Left kidney (tissue), 1 donor: ENCODE measurements at regions not wholly inside any gene's neighbourhood (a gene's known extent, or its start where the extent isn't known, plus 50 kb on each side); places are given as distances from the start of the nearest gene placed in this dataset.
A peak's percentile ranks its signal among the peaks of the same experiment; 100 is the strongest.

ENCODE experiments used
- DNase-seq: peaks from one replicate; pipeline ENCODE4 v3.0.0-alpha.2; 2013

DNA sequence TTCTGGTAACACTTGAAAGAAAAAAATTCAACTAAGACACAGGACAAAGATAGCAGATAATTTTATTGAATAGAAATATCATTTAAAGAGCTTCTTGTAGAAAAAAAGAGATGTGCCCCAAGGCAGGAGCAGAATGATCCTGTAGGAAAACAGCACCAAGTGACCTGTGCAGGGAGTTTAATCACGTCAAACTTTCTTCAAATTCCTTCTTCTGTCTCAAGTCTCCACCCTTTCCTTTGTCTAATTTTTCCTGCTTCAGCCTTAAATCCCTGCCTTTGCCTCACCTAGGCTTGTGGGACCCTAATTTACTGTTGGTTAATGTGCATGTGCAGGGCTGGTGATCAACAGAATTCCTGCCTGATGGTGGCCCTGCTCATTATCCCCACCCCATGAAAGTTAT is 481.4 kb downstream of the IPMK start:
- DNase-seq, result no peak

DNA sequence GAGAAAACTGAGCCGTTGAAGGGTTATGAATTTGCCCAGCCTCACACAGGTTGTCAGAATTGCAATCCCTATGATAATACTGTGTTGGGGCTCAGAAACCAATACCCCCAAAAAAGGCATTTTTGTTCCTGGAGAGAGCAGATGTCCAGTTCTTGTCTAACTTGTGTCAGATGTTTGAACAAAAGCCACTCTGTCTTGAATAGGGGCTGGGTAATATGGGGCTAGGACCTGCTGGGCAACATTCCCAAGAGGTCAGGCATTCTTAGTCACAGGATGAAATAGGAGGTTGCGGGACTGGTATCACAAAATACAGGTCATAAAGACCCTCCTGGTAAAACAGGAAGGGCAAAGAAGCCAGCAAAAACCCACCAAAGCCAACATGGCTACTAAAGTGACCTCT is 482.1 kb downstream of the IPMK start:
- DNase-seq, result no peak

DNA sequence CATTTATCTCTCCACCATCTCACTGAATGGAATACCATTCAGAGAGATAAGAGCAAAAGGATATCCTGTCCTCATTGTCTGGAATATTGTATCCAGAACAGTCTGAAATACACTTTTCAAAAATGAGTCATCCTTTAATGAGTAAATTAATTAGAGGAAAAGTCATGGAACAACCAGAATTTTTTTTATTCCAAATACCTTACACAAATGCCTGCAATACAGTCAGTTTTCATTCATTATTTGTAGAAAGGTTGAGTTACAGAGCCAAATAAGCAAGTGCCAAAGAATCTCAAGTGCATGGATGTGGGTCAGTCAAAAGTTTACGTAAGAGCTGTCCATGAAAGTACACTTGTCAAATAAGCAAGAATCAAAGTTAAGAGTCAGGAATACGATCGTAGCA is 482.6 kb downstream of the IPMK start:
- no peak for DNase-seq

DNA sequence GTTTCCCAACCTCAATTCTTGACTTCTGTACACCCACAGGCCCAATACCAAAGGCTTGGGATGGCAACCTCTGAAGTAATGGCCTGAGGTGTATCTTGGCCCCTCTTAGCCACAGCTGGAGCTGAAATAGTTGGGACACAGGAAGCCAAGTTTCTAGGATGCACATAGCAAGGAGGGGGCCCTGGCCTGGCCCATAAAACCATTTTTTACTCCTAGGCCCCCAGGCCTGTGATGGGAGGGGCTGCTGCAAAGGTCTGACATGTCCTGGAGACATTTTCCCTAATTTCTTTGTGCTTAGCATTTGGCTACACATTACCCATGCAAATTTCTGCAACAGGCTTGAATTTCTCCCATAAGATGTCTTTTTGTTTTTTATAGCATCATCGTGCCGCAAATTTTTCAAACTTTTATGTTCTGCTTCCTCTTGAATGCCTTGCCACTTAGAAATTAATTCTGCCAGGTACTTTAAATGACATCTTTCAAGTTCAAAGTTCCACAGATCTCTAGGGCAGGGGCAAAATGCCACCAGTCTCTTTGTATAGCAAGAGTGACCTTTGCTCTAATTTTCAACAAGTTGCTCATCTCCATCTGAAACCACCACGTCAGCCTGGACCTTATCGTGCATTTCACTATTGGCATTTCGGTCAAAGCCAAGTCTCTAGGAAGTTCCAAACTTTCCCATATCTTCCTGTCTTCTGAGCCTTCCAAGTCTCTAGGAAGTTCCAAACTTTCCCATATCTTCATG is 490.8 kb downstream of the IPMK start:
- DNase-seq, result no peak

DNA sequence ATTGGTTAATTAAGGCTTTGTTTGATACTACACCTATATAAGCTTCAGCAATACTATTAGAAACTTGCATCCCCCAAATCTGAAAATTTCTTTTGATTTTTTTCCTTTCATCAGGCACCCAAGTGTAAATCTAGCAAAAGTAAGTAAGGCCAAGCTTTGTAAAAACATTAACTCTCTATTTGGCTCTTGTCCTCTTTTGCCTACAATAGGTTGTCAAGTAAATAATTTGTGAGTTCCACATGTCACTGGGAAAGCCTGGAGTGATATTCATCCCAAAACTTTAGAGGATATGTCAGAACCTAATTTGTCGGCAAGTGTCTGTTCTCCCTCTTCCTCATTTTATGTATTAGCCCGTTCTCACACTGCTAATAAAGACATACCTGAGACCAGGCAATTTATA is 492.4 kb downstream of the IPMK start:
- no peak for DNase-seq

- no peak for DNase-seq
Measured at GRCh38 chr10:57769298-57769697, 498.4 kb downstream of the IPMK start.

DNA sequence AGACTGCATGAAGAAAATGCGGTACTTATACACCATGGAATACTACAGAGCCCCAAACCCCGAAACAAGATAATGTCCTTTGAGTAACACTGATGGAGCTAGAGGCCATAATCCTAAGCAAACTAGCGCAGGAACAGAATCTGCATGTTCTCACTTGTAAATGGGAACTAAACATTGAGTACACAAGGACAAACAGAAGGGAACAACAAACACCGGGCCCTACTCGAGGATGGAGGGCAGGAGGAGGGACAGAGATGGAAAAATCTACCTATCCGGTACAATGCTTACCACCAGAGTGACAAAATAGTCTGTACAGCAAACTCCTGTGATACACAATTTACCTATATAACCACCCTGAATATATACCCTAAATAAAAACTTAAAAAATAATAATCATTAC is 507.9 kb downstream of the IPMK start:
- DNase-seq, result no peak

- DNase-seq, result no peak
Measured at GRCh38 chr10:57754803-57755202, 512.9 kb downstream of the IPMK start.

- DNase-seq, result no peak
Measured at GRCh38 chr10:57743711-57744110, 524.0 kb downstream of the IPMK start.

- no peak for DNase-seq
Measured at GRCh38 chr10:57741751-57742150, 525.9 kb downstream of the IPMK start.

DNA sequence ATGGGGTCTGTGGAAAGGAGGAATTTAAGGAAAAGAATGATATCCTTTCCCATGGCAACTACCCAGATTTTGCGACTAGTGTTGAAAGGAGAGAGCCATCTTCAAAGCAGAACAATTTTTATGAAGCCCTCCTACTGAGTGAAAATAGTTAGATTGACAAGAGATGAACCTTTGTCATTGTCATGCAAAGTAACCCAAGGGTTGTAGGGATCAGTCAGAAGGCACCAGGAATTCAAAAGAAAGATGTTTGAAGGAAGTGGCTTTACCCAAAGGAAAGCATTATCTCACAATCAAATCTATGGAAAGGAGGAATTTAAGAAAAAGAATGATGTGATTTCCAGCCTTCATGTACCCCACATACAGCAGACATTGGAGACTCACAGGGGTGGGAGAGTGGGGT is 544.4 kb downstream of the IPMK start:
- DNase-seq, result no peak

- DNase-seq, result peak; percentile 0
Measured at GRCh38 chr10:57716884-57717283, 550.8 kb downstream of the IPMK start.

DNA sequence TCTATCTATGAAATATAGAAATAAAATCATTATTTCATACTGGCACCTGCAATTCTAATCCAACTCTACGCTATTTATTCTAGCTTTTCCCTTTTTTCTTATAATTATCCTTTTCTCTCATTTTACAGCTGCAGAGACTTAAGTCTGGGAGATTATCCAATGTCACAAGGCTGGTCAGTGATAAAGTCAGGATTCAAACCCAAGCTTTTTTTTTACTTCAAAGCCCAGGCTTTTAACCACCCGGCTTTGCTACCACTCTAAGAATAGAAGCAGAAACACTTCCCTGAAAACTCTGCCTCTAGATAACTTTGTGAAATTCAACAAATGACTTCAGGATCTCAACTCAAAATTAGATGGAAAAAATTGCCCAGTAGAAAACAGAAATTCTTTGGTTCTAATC is 552.5 kb downstream of the IPMK start:
- DNase-seq, result no peak

DNA sequence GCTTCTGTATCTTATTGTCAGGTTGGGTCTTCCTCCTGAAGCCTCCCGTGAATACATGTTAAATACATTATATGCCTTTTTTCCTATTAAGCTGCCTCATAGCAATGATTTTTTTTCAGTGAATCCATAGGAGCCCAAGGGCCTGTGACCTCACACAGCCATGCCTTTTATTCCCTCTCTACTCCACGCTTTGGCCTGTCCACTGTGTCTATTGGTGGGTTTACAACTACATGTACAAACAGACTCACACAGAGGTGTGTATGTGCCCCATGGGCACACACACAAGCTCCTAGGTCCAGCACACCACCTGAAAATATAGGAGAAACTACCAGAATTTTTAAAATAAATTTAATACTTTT is 560.4 kb downstream of the IPMK start:
- no peak for DNase-seq

DNA sequence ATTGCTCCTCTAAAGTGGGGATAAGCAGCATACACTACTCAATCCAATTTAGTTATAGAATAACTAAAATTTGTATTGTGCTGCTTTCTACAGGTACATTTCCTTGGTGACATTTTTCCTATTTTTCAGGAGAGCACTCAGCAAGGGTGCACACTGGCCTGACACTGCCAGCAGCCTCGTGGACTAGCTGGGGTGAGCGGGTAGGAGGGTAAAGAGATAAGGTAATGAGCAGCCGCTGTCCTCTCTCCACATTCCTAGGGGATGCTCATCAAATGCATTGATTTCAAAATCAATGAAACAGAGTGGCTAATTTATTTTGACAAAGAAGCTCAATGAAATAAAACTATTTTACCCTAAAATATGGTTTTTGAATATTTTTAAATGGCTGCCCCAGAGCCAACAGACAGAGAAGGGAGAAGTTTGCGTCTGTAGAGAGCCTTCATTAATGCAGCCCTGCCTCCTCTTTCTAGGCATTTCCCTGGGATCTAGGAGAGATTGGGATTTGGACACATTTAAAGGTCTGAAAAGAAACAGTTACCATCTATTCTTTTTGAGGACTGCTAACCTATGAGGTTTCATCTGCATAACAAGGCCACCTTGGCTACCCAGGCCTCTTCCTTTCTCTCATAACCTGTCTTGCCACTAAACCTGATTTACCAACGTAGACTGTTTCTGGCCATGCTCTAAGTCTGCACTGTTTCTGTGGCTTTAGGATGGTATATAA is 561.0 kb downstream of the IPMK start:
- DNase-seq, result no peak

DNA sequence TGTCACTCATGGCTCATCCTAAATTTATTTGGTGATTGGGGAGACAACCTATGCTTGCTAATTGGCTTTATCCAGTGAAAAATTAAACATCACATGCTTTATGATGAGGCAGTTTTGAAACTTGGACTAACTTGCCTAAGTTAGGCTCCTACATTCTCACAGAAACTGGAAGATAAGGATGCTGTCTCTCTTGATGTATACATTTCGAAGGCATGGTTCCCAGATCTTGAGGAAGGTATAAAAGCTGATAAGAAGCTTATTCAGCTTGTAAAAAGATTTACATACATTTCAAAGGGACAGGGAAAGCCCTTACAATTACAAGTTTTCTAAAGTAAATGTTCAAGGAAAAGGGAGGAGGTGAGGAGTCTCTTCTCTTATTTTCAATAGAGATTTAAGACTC is 561.7 kb downstream of the IPMK start:
- DNase-seq, result no peak

GRCh38 chr10:57699944-57700343 is 567.8 kb downstream of the IPMK start:
- peak; percentile 0 for DNase-seq

DNA sequence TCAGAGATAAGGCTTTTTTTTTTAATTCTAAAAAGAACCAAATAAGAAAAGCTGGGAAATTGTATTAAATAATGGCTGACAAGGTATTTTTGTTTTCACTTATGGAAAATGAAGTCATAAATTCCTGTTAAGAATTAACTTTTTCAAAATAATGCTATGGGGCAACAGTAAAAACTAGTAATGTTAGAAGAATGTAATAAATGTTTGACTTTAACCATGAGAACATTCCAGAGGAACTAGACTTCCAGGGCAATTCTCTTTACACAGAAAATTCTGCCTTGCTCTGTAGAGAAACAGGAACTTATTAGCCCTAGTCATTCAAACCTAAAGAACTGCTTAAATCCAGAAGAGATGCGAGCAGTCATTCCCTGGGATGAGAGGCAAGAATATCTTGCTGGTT is 571.1 kb downstream of the IPMK start:
- peak; percentile 13 for DNase-seq

- no peak for DNase-seq
Measured at GRCh38 chr10:57694956-57695608, 572.6 kb downstream of the IPMK start.

DNA sequence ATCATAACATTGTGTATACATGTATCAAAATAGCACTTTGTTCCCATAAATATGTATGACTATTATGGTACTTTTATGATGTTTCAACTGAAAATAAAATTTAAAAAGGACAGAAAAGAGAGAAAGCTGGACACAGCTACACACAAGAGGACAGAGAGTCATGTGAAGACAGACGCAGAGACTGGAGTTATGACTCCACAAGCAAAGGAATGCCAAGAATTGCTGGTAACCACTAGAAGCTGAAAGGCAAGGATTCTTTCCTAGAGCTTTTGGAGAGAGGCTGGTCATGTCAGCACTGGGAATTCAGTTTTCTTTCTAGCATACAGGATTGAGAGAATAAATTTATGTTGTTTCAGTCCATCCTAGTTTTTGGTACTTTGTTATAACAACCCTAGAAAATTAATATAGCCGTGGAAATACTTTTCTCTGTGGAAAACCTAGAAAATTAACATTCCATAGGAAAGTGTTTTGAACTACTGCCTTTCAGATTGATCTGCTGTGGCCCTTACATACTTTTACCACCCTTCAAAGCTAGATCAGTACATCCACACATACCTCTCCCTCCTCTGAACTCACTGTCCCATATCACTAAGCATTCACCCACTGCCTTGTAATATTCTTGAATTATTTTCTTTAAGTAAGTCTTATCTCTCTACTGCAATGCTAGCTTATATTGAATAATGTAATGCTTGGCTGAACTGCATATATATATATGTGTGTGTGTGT is 575.3 kb downstream of the IPMK start:
- no peak for DNase-seq

- no peak for DNase-seq
Measured at GRCh38 chr10:57689596-57690297, 577.9 kb downstream of the IPMK start.

DNA sequence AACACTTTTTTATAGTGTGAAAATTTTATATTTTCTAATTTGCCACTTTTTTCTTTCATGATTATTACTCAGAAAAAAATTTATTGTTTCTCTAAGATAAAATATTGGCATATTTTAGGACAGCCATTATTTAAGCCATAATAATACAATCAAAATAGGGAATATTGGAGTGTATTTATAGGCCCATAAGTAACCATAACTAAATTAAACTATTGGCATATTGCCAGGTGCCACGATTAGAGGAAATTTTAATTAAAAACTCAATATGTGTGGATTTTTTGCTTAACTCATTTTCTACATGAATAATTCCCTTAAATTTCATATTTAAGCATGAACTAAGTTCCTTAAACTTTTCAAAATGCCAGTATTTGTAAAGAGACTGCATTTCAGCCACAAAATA is 587.8 kb downstream of the IPMK start:
- no peak for DNase-seq
